ENCODE measurements at regions not wholly inside any gene's neighbourhood (a gene's known extent, or its start where the extent isn't known, plus 50 kb on each side); places are given as distances from the start of the nearest gene placed in this dataset.

- TF ChIP-seq CTCF (conservative IDR thresholded peaks at IDR 0.05; ENCODE audit: low read depth, low read length) (no peak), RAD21 (IDR thresholded peaks at IDR 0.05; ENCODE audit: low read length) (no peak), MAZ (IDR thresholded peaks at IDR 0.05; ENCODE audit: borderline replicate concordance, low read depth, low read length) (no peak), POLR2A (IDR thresholded peaks at IDR 0.05; ENCODE audit: low read depth, low read length) (no peak), RFX5 (IDR thresholded peaks at IDR 0.05; ENCODE audit: low read depth, low read length) (no peak), MAFK (IDR thresholded peaks at IDR 0.05; ENCODE audit: low read depth, low read length) (no peak), RCOR1 (IDR thresholded peaks at IDR 0.05; ENCODE audit: insufficient replicate concordance, low read length) (no peak), BHLHE40 (IDR thresholded peaks at IDR 0.05; ENCODE audit: low read depth, low read length) (no peak), USF2 (IDR thresholded peaks at IDR 0.05; ENCODE audit: low read depth, low read length) (no peak), CEBPB (IDR thresholded peaks at IDR 0.05; ENCODE audit: low read depth, low read length) (no peak), SMC3 (IDR thresholded peaks at IDR 0.05; ENCODE audit: low read depth, low read length) (no peak), FOS (IDR thresholded peaks at IDR 0.05; ENCODE audit: low read depth, low read length) (no peak), ELK1 (IDR thresholded peaks at IDR 0.05; ENCODE audit: borderline replicate concordance, low read depth, low read length) (no peak), CHD1 (IDR thresholded peaks at IDR 0.05; ENCODE audit: low read depth, low read length) (no peak)
These were observed 54.7 kb upstream of the LSM8 start for GRCh38 chr7:118129041-118129795.

Data from IMR-90 (cell line).